Fibroblast of lung (primary cell): ENCODE measurements at regions not wholly inside any gene's neighbourhood (a gene's known extent, or its start where the extent isn't known, plus 50 kb on each side); places are given as distances from the start of the nearest gene placed in this dataset.
A peak's percentile ranks its signal among the peaks of the same experiment; 100 is the strongest.

ENCODE experiments used
- DNase-seq, 2 donors: peaks; one replicate each; pipeline versions ENCODE4 v3.0.0 to v3.0.0-alpha.2; 2010; ENCODE audit warnings: low read depth in 2 of 2
- H2AFZ ChIP-seq: 2 replicates; pipeline ENCODE4 v1.5.1; 2012; ENCODE audit warnings: low read length, control low read depth, inconsistent platforms
- H3K27ac ChIP-seq: 2 replicates; pipeline ENCODE4 v1.5.1; 2011; ENCODE audit warnings: low read length, control low read depth; ENCODE audit not compliant: insufficient read depth
- H3K27me3 ChIP-seq: 2 replicates; pipeline ENCODE4 v1.5.1; 2011; ENCODE audit warnings: mild to moderate bottlenecking, low read length; ENCODE audit not compliant: control insufficient read depth, insufficient read depth
- H3K36me3 ChIP-seq: 2 replicates; pipeline ENCODE4 v1.5.1; 2011; ENCODE audit warnings: low read length; ENCODE audit not compliant: control insufficient read depth, insufficient read depth
- H3K4me1 ChIP-seq: 2 replicates; pipeline ENCODE4 v1.5.1; 2011; ENCODE audit warnings: low read length; ENCODE audit not compliant: control insufficient read depth, insufficient read depth; ENCODE audit errors: extremely low read depth
- H3K4me2 ChIP-seq: 2 replicates; pipeline ENCODE4 v1.5.1; 2011; ENCODE audit warnings: low read length, control low read depth; ENCODE audit not compliant: insufficient read depth; ENCODE audit errors: extremely low read depth
- H3K4me3 ChIP-seq, 4 experiments: fragments of 200-600 bp in 1 of 4; sonication (generic) in 1 of 4; replicated peaks in 1 of 4; 2 replicates each; pipeline ENCODE4 v1.5.1; 2011 to 2016; ENCODE audit warnings: low read length in 4 of 4, low read depth in 3 of 4, mild to moderate bottlenecking in 3 of 4, control low read depth in 2 of 4, inconsistent platforms in 1 of 4, mixed read lengths in 1 of 4; ENCODE audit not compliant: insufficient read depth in 1 of 4; ENCODE audit errors: control extremely low read depth in 1 of 4
- H3K79me2 ChIP-seq: 2 replicates; pipeline ENCODE4 v1.5.1; 2012; ENCODE audit warnings: mild to moderate bottlenecking, low read length, inconsistent platforms; ENCODE audit not compliant: control insufficient read depth, insufficient read depth
- H3K9ac ChIP-seq: 2 replicates; pipeline ENCODE4 v1.5.1; 2011; ENCODE audit warnings: mild to moderate bottlenecking, low read length, control low read depth; ENCODE audit not compliant: insufficient read depth
- H3K9me3 ChIP-seq: 2 replicates; pipeline ENCODE4 v1.5.1; 2012; ENCODE audit warnings: low read depth, low read length; ENCODE audit not compliant: control insufficient read depth, insufficient read depth
- H4K20me1 ChIP-seq: 2 replicates; pipeline ENCODE4 v1.5.1; 2011; ENCODE audit warnings: low read length; ENCODE audit not compliant: control insufficient read depth, insufficient read depth; ENCODE audit errors: extremely low read depth
- CTCF ChIP-seq, 2 donors: IDR thresholded peaks in 1 of 2; conservative IDR thresholded peaks in 1 of 2; 1 replicate in 1 of 2; 2 replicates in 1 of 2; pipeline ENCODE4 v1.5.1; 2011 to 2012; ENCODE audit warnings: low read length in 2 of 2, control low read depth in 1 of 2, inconsistent platforms in 1 of 2, low read depth in 1 of 2, mild to moderate bottlenecking in 1 of 2
- EZH2 ChIP-seq: IDR thresholded peaks from 2 replicates; pipeline ENCODE4 v1.5.1; 2012; ENCODE audit warnings: low read length, control low read depth, mild to moderate bottlenecking; ENCODE audit errors: missing control alignments

- DNase-seq, result peak in 1 of 2 donors; percentile 11
- Histone ChIP-seq H3K27me3 (no peaks in the 10 kb centered on the region), H3K36me3 (no peaks in the 10 kb centered on the region), H3K4me1 (peaks cover 6% of the 10 kb centered on the region), H3K4me3 (no peak overlapping the region), H2AFZ (peak overlapping the region; percentile 43), H3K27ac (no peak overlapping the region), H3K4me2 (peak overlapping the region; percentile 28), H3K79me2 (no peaks in the 10 kb centered on the region), H4K20me1 (no peaks in the 10 kb centered on the region), H3K9me3 (no peaks in the 10 kb centered on the region), H3K9ac (no peak overlapping the region)
- no peak for TF ChIP-seq EZH2
- no peak for TF ChIP-seq CTCF (conservative IDR thresholded peaks at IDR 0.05 in 1 of 2, IDR thresholded peaks at IDR 0.05 in 1 of 2; ENCODE audit: low read depth in 1 of 2, low read length in 2 of 2)
Measured at GRCh38 chr1:68293122-68293521, 60.8 kb upstream of the WLS start.

GRCh38 chr1:68291688-68292384, 59.5 kb upstream of the WLS start:
- Histone ChIP-seq H3K4me1 (peaks cover 6% of the 10 kb centered on the region), H3K9ac (no peak overlapping the region), H3K36me3 (no peaks in the 10 kb centered on the region), H3K27me3 (no peaks in the 10 kb centered on the region), H3K79me2 (no peaks in the 10 kb centered on the region), H3K27ac (no peak overlapping the region), H4K20me1 (no peaks in the 10 kb centered on the region), H3K4me2 (no peak overlapping the region), H3K4me3 (no peak overlapping the region), H2AFZ (no peak overlapping the region), H3K9me3 (no peaks in the 10 kb centered on the region)
- DNase-seq, result peak; percentile 19 to 67
- TF ChIP-seq EZH2 (no peak), CTCF (conservative IDR thresholded peaks at IDR 0.05 in 1 of 2, IDR thresholded peaks at IDR 0.05 in 1 of 2; ENCODE audit: low read depth in 1 of 2, low read length in 2 of 2) (no peak)

GRCh38 chr1:68287241-68287640, 54.9 kb upstream of the WLS start:
- Histone ChIP-seq H3K9me3 (no peaks in the 10 kb centered on the region), H3K27ac (no peak overlapping the region), H3K9ac (no peak overlapping the region), H4K20me1 (no peaks in the 10 kb centered on the region), H2AFZ (no peak overlapping the region), H3K4me2 (no peak overlapping the region), H3K4me1 (no peaks in the 10 kb centered on the region), H3K27me3 (no peaks in the 10 kb centered on the region), H3K36me3 (no peaks in the 10 kb centered on the region), H3K4me3 (no peak overlapping the region), H3K79me2 (no peaks in the 10 kb centered on the region)
- TF ChIP-seq CTCF (conservative IDR thresholded peaks at IDR 0.05 in 1 of 2, IDR thresholded peaks at IDR 0.05 in 1 of 2; ENCODE audit: low read depth in 1 of 2, low read length in 2 of 2) (no peak), EZH2 (no peak)
- DNase-seq, result no peak
